ENCODE measurements at regions not wholly inside any gene's neighbourhood (a gene's known extent, or its start where the extent isn't known, plus 50 kb on each side); places are given as distances from the start of the nearest gene placed in this dataset.
"Not testable (repeated sequence)": the region's sequence is repeated elsewhere in the genome, so short reads cannot be mapped to it uniquely, and the experiment has no call there.

GRCh38 chr14:43778570-43778936 is 728.5 kb downstream of the FSCB start:
- H3K4me3 ChIP-seq: no peak overlapping the region
- peaks cover 22% of the 10 kb centered on the region for H3K4me1 ChIP-seq
- H3K36me3 ChIP-seq (replicated peaks): no peaks in the 10 kb centered on the region
- no peaks in the 10 kb centered on the region for H3K9me3 ChIP-seq
- no peaks in the 10 kb centered on the region for H3K27me3 ChIP-seq (ENCODE audit: low read depth)
- in situ Hi-C loops (cut with MboI; ENCODE audit: low sequenced_read_pairs): loop anchor here (25.0 kb wide), 1 partner anchor 266 kb away; no protein-coding TSS in a partner anchor
- DNase-seq (ENCODE audit: low spot score in 2 of 2): no peak

- H3K4me1 ChIP-seq: no peaks in the 10 kb centered on the region
- H3K4me3 ChIP-seq: no peak overlapping the region
- H3K27me3 ChIP-seq (ENCODE audit: low read depth): no peaks in the 10 kb centered on the region
- in situ Hi-C loops (cut with MboI; ENCODE audit: low sequenced_read_pairs): no loop called here
- no peaks in the 10 kb centered on the region for H3K36me3 ChIP-seq (replicated peaks)
- no peak for DNase-seq (ENCODE audit: low spot score in 2 of 2)
- no peaks in the 10 kb centered on the region for H3K9me3 ChIP-seq
Observed at GRCh38 chr14:43765474-43765873, 741.6 kb downstream of the FSCB start.

GRCh38 chr14:43764433-43764832 is 742.6 kb downstream of the FSCB start:
- no peak overlapping the region for H3K4me3 ChIP-seq
- H3K9me3 ChIP-seq: no peaks in the 10 kb centered on the region
- no peaks in the 10 kb centered on the region for H3K4me1 ChIP-seq
- no peaks in the 10 kb centered on the region for H3K36me3 ChIP-seq (replicated peaks)
- in situ Hi-C loops (cut with MboI; ENCODE audit: low sequenced_read_pairs): no loop called here
- no peaks in the 10 kb centered on the region for H3K27me3 ChIP-seq (ENCODE audit: low read depth)
- no peak for DNase-seq (ENCODE audit: low spot score in 2 of 2)

- Histone ChIP-seq H3K4me1 (peaks cover 13% of the 10 kb centered on the region), H3K9me3 (no peaks in the 10 kb centered on the region), H3K36me3 (replicated peaks) (no peaks in the 10 kb centered on the region), H3K27me3 (ENCODE audit: low read depth) (no peaks in the 10 kb centered on the region), H3K4me3 (no peak overlapping the region)
- no peak for DNase-seq (ENCODE audit: low spot score in 2 of 2)
- in situ Hi-C loops (cut with MboI; ENCODE audit: low sequenced_read_pairs): no loop called here
Observed at GRCh38 chr14:43755707-43756106, 751.4 kb downstream of the FSCB start.

- Histone ChIP-seq H3K4me3 (no peak overlapping the region), H3K4me1 (peaks cover 13% of the 10 kb centered on the region), H3K9me3 (no peaks in the 10 kb centered on the region), H3K27me3 (ENCODE audit: low read depth) (no peaks in the 10 kb centered on the region), H3K36me3 (replicated peaks) (no peaks in the 10 kb centered on the region)
- DNase-seq (ENCODE audit: low spot score in 2 of 2): peak; percentile 59 to 97
- in situ Hi-C loops (cut with MboI; ENCODE audit: low sequenced_read_pairs): no loop called here
Observed at GRCh38 chr14:43754838-43755237, 752.2 kb downstream of the FSCB start.

GRCh38 chr14:43745746-43746145 is 761.3 kb downstream of the FSCB start:
- no peak overlapping the region for H3K4me3 ChIP-seq
- no peaks in the 10 kb centered on the region for H3K9me3 ChIP-seq
- H3K36me3 ChIP-seq (replicated peaks): no peaks in the 10 kb centered on the region
- no peaks in the 10 kb centered on the region for H3K4me1 ChIP-seq
- H3K27me3 ChIP-seq (ENCODE audit: low read depth): no peaks in the 10 kb centered on the region
- DNase-seq (ENCODE audit: low spot score in 2 of 2): no peak
- in situ Hi-C loops (cut with MboI; ENCODE audit: low sequenced_read_pairs): no loop called here

- Histone ChIP-seq H3K4me1 (no peaks in the 10 kb centered on the region), H3K4me3 (no peak overlapping the region), H3K27me3 (ENCODE audit: low read depth) (no peaks in the 10 kb centered on the region), H3K36me3 (replicated peaks) (no peaks in the 10 kb centered on the region), H3K9me3 (no peaks in the 10 kb centered on the region)
- DNase-seq (ENCODE audit: low spot score in 2 of 2): no peak
- in situ Hi-C loops (cut with MboI; ENCODE audit: low sequenced_read_pairs): no loop called here
Observed at GRCh38 chr14:43735932-43736331, 771.2 kb downstream of the FSCB start.

- H3K4me3 ChIP-seq: no peak overlapping the region
- H3K36me3 ChIP-seq (replicated peaks): no peaks in the 10 kb centered on the region
- H3K9me3 ChIP-seq: no peaks in the 10 kb centered on the region
- in situ Hi-C loops (cut with MboI; ENCODE audit: low sequenced_read_pairs): no loop called here
- DNase-seq (ENCODE audit: low spot score in 2 of 2): peak; percentile 53 to 58
- H3K4me1 ChIP-seq: peaks cover 12% of the 10 kb centered on the region; the same call in 1 of the 2 replicates
- H3K27me3 ChIP-seq (ENCODE audit: low read depth): no peaks in the 10 kb centered on the region
Observed at GRCh38 chr14:43729143-43729542, 777.9 kb downstream of the FSCB start.

- no peaks in the 10 kb centered on the region for H3K4me1 ChIP-seq
- in situ Hi-C loops (cut with MboI; ENCODE audit: low sequenced_read_pairs): no loop called here
- H3K4me3 ChIP-seq: no peak overlapping the region
- H3K36me3 ChIP-seq (replicated peaks): no peaks in the 10 kb centered on the region
- H3K9me3 ChIP-seq: no peaks in the 10 kb centered on the region
- no peak for DNase-seq (ENCODE audit: low spot score in 2 of 2)
- H3K27me3 ChIP-seq (ENCODE audit: low read depth): no peaks in the 10 kb centered on the region
Observed at GRCh38 chr14:43706900-43707299, 800.2 kb downstream of the FSCB start.

- DNase-seq (ENCODE audit: low spot score in 2 of 2); H3K9me3 ChIP-seq; H3K4me1 ChIP-seq; in situ Hi-C loops (cut with MboI; ENCODE audit: low sequenced_read_pairs); H3K36me3 ChIP-seq (replicated peaks); H3K27me3 ChIP-seq (ENCODE audit: low read depth); H3K4me3 ChIP-seq: not testable (repeated sequence)
Observed at GRCh38 chr14:43698561-43699284, 808.4 kb downstream of the FSCB start.

GRCh38 chr14:43697003-43697402 is 810.1 kb downstream of the FSCB start:
- in situ Hi-C loops (cut with MboI; ENCODE audit: low sequenced_read_pairs): no loop called here
- DNase-seq (ENCODE audit: low spot score in 2 of 2): no peak
- Histone ChIP-seq H3K9me3 (no peaks in the 10 kb centered on the region), H3K36me3 (replicated peaks) (no peaks in the 10 kb centered on the region), H3K4me3 (no peak overlapping the region), H3K27me3 (ENCODE audit: low read depth) (no peaks in the 10 kb centered on the region), H3K4me1 (no peaks in the 10 kb centered on the region)

- Histone ChIP-seq H3K4me1 (peaks cover 3% of the 10 kb centered on the region; the same call in 1 of the 2 replicates), H3K4me3 (no peak overlapping the region), H3K36me3 (replicated peaks) (no peaks in the 10 kb centered on the region), H3K27me3 (ENCODE audit: low read depth) (no peaks in the 10 kb centered on the region), H3K9me3 (no peaks in the 10 kb centered on the region)
- in situ Hi-C loops (cut with MboI; ENCODE audit: low sequenced_read_pairs): no loop called here
- DNase-seq (ENCODE audit: low spot score in 2 of 2): no peak
Observed at GRCh38 chr14:43692706-43693105, 814.4 kb downstream of the FSCB start.

GRCh38 chr14:43687921-43688320 is 819.2 kb downstream of the FSCB start:
- H3K27me3 ChIP-seq (ENCODE audit: low read depth): no peaks in the 10 kb centered on the region
- H3K36me3 ChIP-seq (replicated peaks): no peaks in the 10 kb centered on the region
- H3K4me1 ChIP-seq: peaks cover 3% of the 10 kb centered on the region; the same call in 1 of the 2 replicates
- H3K9me3 ChIP-seq: no peaks in the 10 kb centered on the region
- H3K4me3 ChIP-seq: no peak overlapping the region
- in situ Hi-C loops (cut with MboI; ENCODE audit: low sequenced_read_pairs): no loop called here
- DNase-seq (ENCODE audit: low spot score in 2 of 2): no peak

- no peaks in the 10 kb centered on the region for H3K36me3 ChIP-seq (replicated peaks)
- in situ Hi-C loops (cut with MboI; ENCODE audit: low sequenced_read_pairs): no loop called here
- no peaks in the 10 kb centered on the region for H3K4me1 ChIP-seq
- H3K4me3 ChIP-seq: no peak overlapping the region
- no peaks in the 10 kb centered on the region for H3K27me3 ChIP-seq (ENCODE audit: low read depth)
- no peaks in the 10 kb centered on the region for H3K9me3 ChIP-seq
- no peak for DNase-seq (ENCODE audit: low spot score in 2 of 2)
Observed at GRCh38 chr14:43677581-43677980, 829.5 kb downstream of the FSCB start.

GRCh38 chr14:43674273-43674672 is 832.8 kb downstream of the FSCB start:
- Histone ChIP-seq H3K36me3 (replicated peaks) (no peaks in the 10 kb centered on the region), H3K4me1 (no peaks in the 10 kb centered on the region), H3K4me3 (no peak overlapping the region), H3K9me3 (no peaks in the 10 kb centered on the region), H3K27me3 (ENCODE audit: low read depth) (no peaks in the 10 kb centered on the region)
- in situ Hi-C loops (cut with MboI; ENCODE audit: low sequenced_read_pairs): no loop called here
- DNase-seq (ENCODE audit: low spot score in 2 of 2): no peak

Measured in HAP-1 (cell line).